Peyer's patch (tissue), 4 donors: ENCODE measurements at regions not wholly inside any gene's neighbourhood (a gene's known extent, or its start where the extent isn't known, plus 50 kb on each side); places are given as distances from the start of the nearest gene placed in this dataset.

Experiments used
- DNase-seq, 3 donors: peaks; one replicate each; pipeline ENCODE4 v3.0.0-alpha.2; 2017 to 2019
- H3K27ac ChIP-seq, 4 donors: fragments of 200-600 bp; sonication (generic); one replicate each; pipeline ENCODE4 v1.5.1; 2016 to 2019
- H3K27me3 ChIP-seq, 2 donors: fragments of 200-600 bp; sonication (generic); one replicate each; pipeline ENCODE4 v1.5.1; 2019
- H3K36me3 ChIP-seq, 3 donors: fragments of 200-600 bp; sonication (generic); one replicate each; pipeline ENCODE4 v1.5.1; 2016 to 2019
- H3K4me1 ChIP-seq, 4 donors: fragments of 200-600 bp; sonication (generic); one replicate each; pipeline ENCODE4 v1.5.1; 2016 to 2019
- H3K4me3 ChIP-seq, 4 donors: fragments of 200-600 bp; sonication (generic); 1 replicate in 3 of 4; 2 replicates in 1 of 4; pipeline ENCODE4 v1.5.1; 2016 to 2019; ENCODE audit warnings: mild to moderate bottlenecking in 1 of 4
- H3K9me3 ChIP-seq, 4 donors: fragments of 200-600 bp; sonication (generic); one replicate each; pipeline ENCODE4 v1.5.1; 2016 to 2019; ENCODE audit warnings: mild to moderate bottlenecking in 1 of 4
- POLR2A ChIP-seq, 2 donors: fragments of 450-650 bp; IDR thresholded peaks; one replicate each; pipeline ENCODE4 v1.5.1; 2017; ENCODE audit warnings: antibody characterized with exemption in 2 of 2, mild to moderate bottlenecking in 2 of 2, moderate library complexity in 2 of 2
- TF ChIP-seq, protein P1 (sequence below), 6 experiments: fragments of 450-650 bp in 4 of 6; fragments of 200-600 bp in 2 of 6; sonication (generic) in 1 of 6; IDR thresholded peaks; one replicate each; pipeline ENCODE4 v1.5.1; 2017 to 2019; ENCODE audit warnings: antibody characterized with exemption in 6 of 6, mild to moderate bottlenecking in 3 of 6, moderate library complexity in 1 of 6

DNA sequence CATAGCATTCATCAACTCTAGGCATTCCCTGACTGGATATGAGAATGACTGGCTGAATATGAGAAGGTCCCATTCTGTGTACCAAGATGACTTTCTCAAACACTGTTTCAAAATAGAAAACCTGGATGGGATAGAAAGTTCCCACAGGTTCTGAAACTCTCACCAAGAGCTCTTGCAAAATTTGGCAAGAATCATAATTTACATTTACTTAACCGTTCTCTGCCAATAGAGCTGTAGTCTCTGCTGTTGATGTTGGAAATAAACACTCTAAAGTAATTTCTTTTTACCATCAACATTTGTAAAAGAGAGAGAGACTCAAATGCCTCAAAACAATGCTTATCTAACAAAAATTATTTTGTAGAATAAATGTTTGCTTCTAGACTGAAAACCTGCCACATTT, 221.1 kb downstream of the LMO4 start:
- TF ChIP-seq, protein P1, sequence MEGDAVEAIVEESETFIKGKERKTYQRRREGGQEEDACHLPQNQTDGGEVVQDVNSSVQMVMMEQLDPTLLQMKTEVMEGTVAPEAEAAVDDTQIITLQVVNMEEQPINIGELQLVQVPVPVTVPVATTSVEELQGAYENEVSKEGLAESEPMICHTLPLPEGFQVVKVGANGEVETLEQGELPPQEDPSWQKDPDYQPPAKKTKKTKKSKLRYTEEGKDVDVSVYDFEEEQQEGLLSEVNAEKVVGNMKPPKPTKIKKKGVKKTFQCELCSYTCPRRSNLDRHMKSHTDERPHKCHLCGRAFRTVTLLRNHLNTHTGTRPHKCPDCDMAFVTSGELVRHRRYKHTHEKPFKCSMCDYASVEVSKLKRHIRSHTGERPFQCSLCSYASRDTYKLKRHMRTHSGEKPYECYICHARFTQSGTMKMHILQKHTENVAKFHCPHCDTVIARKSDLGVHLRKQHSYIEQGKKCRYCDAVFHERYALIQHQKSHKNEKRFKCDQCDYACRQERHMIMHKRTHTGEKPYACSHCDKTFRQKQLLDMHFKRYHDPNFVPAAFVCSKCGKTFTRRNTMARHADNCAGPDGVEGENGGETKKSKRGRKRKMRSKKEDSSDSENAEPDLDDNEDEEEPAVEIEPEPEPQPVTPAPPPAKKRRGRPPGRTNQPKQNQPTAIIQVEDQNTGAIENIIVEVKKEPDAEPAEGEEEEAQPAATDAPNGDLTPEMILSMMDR (IDR thresholded peaks at IDR 0.05): no peak
- no peak for TF ChIP-seq POLR2A (IDR thresholded peaks at IDR 0.05)
- no peak for DNase-seq
- Histone ChIP-seq H3K36me3 (no peaks in the 10 kb centered on the region), H3K9me3 (no peaks in the 10 kb centered on the region), H3K4me1 (no peaks in the 10 kb centered on the region), H3K27me3 (no peaks in the 10 kb centered on the region), H3K27ac (no peak overlapping the region), H3K4me3 (no peak overlapping the region)

DNA sequence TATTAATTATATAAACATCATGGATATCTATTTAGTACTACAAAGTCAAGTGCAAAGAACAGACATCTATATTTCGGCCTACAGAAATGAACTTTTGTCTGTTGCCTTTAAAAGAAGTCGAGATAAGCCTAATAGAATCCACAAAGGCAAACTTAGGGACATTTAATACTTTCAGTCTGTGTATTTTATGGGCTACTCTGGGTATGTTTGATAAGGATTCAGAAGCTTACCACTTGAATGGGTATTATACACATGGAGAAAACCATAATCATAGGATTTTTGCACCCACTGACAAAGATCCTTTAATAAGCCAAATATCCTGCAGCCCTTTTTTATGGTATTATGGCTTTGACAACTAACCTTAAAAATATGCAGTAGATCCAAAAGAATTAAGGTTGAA, 224.8 kb downstream of the LMO4 start:
- Histone ChIP-seq H3K9me3 (no peaks in the 10 kb centered on the region), H3K4me3 (no peak overlapping the region), H3K27ac (no peak overlapping the region), H3K4me1 (no peaks in the 10 kb centered on the region), H3K36me3 (no peaks in the 10 kb centered on the region), H3K27me3 (no peaks in the 10 kb centered on the region)
- TF ChIP-seq, protein P1 (IDR thresholded peaks at IDR 0.05): no peak
- TF ChIP-seq POLR2A (IDR thresholded peaks at IDR 0.05): no peak
- no peak for DNase-seq

DNA sequence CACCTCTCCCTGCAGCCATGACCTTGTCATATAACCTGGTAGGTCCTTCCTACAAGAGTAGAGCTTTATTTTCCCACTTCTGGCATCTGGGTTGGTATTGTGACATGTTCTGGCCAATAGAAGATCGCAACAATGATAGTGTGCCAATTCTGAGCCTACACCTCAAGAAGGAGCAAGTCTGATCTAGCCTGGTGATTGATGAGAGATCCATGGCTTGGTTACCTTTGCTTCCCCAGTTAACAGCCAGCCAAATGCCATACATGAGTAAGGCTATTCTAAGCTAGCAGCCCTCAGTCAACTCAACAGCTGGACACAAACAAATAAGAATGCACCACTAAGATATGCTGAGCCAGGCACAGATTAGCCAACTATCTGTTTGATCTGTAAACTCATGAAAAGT, 226.7 kb downstream of the LMO4 start:
- no peaks in the 10 kb centered on the region for H3K4me1 ChIP-seq
- no peak overlapping the region for H3K27ac ChIP-seq
- H3K36me3 ChIP-seq: no peaks in the 10 kb centered on the region
- no peak for TF ChIP-seq POLR2A (IDR thresholded peaks at IDR 0.05)
- TF ChIP-seq, protein P1 (IDR thresholded peaks at IDR 0.05): no peak
- no peaks in the 10 kb centered on the region for H3K27me3 ChIP-seq
- no peak overlapping the region for H3K4me3 ChIP-seq
- H3K9me3 ChIP-seq: no peaks in the 10 kb centered on the region
- DNase-seq: no peak

DNA sequence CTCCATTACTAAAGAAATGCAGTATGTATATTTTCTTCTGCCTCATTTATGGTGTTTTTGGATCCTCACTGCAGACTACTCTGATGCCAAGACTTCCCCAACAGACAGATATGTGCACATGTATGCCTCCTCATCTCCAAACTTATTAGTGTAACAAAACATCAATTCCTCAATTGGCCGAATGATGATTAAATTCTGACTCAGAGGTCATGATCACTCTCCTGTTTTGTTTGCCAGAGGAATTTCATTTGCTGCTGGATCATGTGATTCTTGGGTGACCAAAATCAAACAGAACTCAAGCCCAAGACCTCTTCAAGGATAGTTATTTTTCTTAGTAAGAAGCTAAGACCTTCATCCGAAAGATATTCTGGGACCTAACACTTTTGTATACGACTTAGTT, 227.6 kb downstream of the LMO4 start:
- Histone ChIP-seq H3K36me3 (no peaks in the 10 kb centered on the region), H3K4me1 (no peaks in the 10 kb centered on the region), H3K4me3 (no peak overlapping the region), H3K27ac (no peak overlapping the region), H3K9me3 (no peaks in the 10 kb centered on the region), H3K27me3 (no peaks in the 10 kb centered on the region)
- no peak for DNase-seq
- no peak for TF ChIP-seq POLR2A (IDR thresholded peaks at IDR 0.05)
- TF ChIP-seq, protein P1 (IDR thresholded peaks at IDR 0.05): no peak

DNA sequence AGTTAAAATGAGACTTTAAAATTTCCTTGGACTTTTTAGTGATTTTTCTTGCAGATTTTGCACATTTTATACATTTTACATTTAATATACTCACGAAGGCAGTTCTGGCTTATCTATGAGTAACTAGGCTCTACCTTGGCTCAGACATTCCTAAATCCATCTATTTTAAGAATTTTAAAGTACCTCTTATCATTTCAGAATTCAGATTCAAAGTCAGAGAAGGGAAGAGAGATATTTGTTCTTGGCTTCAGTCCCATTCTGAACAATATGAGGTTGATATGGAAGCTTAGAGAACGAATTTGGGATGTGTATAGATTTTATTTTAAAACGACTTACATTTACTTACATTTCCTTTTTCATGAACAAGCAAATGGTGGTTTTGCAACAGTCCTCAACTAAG, 230.2 kb downstream of the LMO4 start:
- Histone ChIP-seq H3K27ac (no peak overlapping the region), H3K4me1 (no peaks in the 10 kb centered on the region), H3K9me3 (no peaks in the 10 kb centered on the region), H3K27me3 (no peaks in the 10 kb centered on the region), H3K4me3 (no peak overlapping the region), H3K36me3 (no peaks in the 10 kb centered on the region)
- TF ChIP-seq POLR2A (IDR thresholded peaks at IDR 0.05): no peak
- TF ChIP-seq, protein P1 (IDR thresholded peaks at IDR 0.05): no peak
- no peak for DNase-seq

DNA sequence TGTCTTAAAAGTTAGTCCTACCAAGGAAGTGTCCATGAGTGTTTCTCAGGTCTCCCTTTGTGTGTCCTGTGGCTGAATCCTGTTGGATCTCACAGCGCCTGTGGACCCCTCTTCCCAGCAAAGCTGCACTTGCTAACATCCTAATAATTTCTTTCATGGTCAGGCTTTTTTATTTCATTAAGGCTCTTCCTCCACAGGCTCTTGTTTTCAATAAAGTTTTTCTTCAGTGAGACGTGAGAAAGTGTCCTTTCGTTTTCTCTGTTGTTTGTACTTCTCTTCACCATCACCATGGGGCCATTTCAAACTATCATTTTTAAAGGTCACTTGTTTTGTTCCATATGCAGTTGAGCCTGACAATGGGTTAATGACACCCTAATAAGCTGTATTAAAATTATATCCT, 231.5 kb downstream of the LMO4 start:
- H3K4me1 ChIP-seq: no peaks in the 10 kb centered on the region
- no peaks in the 10 kb centered on the region for H3K36me3 ChIP-seq
- H3K4me3 ChIP-seq: no peak overlapping the region
- TF ChIP-seq, protein P1 (IDR thresholded peaks at IDR 0.05): no peak
- no peak for TF ChIP-seq POLR2A (IDR thresholded peaks at IDR 0.05)
- no peak overlapping the region for H3K27ac ChIP-seq
- no peaks in the 10 kb centered on the region for H3K27me3 ChIP-seq
- no peak for DNase-seq
- no peaks in the 10 kb centered on the region for H3K9me3 ChIP-seq
